ENCODE measurements at regions not wholly inside any gene's neighbourhood (a gene's known extent, or its start where the extent isn't known, plus 50 kb on each side); places are given as distances from the start of the nearest gene placed in this dataset.

GRCh38 chr5:82760856-82761255 is 316.3 kb downstream of the TMEM167A start:
- no peak for TF ChIP-seq CTCF (IDR thresholded peaks at IDR 0.05; ENCODE audit: insufficient read depth, low read length)
- TF ChIP-seq GABPA (IDR thresholded peaks at IDR 0.05; ENCODE audit: low read depth), result no peak
- TF ChIP-seq POLR2AphosphoS5 (IDR thresholded peaks at IDR 0.05; ENCODE audit: low read depth), result no peak

All from HL-60 (cell line).